ENCODE measurements at regions not wholly inside any gene's neighbourhood (a gene's known extent, or its start where the extent isn't known, plus 50 kb on each side); places are given as distances from the start of the nearest gene placed in this dataset.

DNA sequence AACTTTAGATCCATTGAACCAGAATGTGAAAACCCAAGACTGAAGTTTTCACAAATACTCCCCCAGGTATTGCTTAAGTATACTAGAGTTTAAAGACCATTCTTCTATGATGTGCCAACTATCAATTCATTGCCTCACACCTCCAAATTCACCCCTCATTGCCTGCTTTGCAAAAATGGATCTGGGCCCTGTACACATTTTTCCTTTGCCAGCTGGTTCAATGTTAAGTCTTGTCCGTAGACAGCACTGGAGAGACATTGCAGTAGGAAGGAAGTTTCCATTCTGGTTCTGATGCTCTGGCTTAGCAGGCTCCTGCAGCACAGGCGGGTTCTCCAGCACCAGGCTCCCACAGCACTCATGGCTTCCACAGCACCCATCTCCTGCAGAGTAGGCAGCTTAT, 130.0 kb downstream of the PROX1 start:
- no peaks in the 10 kb centered on the region for H3K27me3 ChIP-seq
- no peak overlapping the region; the same call in 1 of the 2 replicates for H3K4me3 ChIP-seq
- no peak overlapping the region for H3K9ac ChIP-seq
- H3K27ac ChIP-seq: no peak overlapping the region
- H3K4me2 ChIP-seq: no peak overlapping the region
- H4K20me1 ChIP-seq: no peaks in the 10 kb centered on the region
- 0 out of 2 replicates have a peak, but pooled peaks cover 5% of the 10 kb centered on the region for H3K36me3 ChIP-seq
- H3K9me3 ChIP-seq: peaks cover 28% of the 10 kb centered on the region
- TF ChIP-seq Cebpa-rat (IDR thresholded peaks at IDR 0.05): no peak
- H3K4me1 ChIP-seq: peaks cover 15% of the 10 kb centered on the region

DNA sequence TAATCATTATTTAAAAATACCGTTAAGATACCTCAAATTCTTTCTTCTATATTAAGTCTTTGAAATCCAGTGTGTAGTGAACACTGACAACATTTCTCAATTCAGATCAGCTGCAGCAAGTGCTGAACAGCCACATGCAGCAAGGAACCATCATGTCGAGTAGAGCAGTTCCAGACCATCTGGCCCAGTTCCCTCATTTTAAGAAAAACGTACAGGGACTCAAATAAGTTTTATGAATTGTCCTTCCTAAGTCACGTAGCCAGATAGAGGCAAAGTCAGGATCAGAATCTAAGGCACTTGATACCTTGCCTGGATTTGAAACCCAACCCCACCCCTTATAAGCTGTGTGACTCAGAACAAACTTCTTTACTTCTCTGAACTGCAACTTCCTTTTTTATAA, 132.4 kb downstream of the PROX1 start:
- no peak overlapping the region for H3K27ac ChIP-seq
- no peak for TF ChIP-seq Cebpa-rat (IDR thresholded peaks at IDR 0.05)
- 0 out of 2 replicates have a peak, but pooled peaks cover 5% of the 10 kb centered on the region for H3K36me3 ChIP-seq
- H3K27me3 ChIP-seq: no peaks in the 10 kb centered on the region
- no peak overlapping the region for H3K9ac ChIP-seq
- H3K4me3 ChIP-seq: no peak overlapping the region
- no peaks in the 10 kb centered on the region for H4K20me1 ChIP-seq
- H3K4me1 ChIP-seq: peaks cover 21% of the 10 kb centered on the region
- peaks cover 28% of the 10 kb centered on the region for H3K9me3 ChIP-seq
- peak overlapping the region; percentile 33 for H3K4me2 ChIP-seq

DNA sequence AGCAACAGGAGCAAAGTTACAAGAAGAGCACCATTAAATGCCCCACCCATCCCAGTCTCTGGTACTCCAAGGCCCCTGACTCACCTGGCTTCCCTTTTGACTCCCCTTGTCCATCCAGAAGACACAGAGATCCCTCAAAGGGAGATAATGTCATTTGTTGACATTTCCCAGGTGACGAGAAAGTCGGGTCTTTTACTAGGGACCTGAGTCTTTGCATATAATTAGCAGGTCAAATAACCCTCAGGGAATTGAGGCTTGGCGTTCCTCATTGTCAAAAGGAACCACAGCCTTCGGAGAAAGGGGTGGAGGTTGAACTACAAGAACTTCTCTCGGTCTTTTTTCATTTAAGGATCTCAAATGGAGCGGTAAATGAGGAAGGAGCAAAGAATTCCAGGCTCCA, 133.2 kb downstream of the PROX1 start:
- peak overlapping the region; percentile 33 for H3K4me2 ChIP-seq
- peaks cover 28% of the 10 kb centered on the region for H3K9me3 ChIP-seq
- H4K20me1 ChIP-seq: no peaks in the 10 kb centered on the region
- H3K9ac ChIP-seq: no peak overlapping the region
- TF ChIP-seq Cebpa-rat (IDR thresholded peaks at IDR 0.05): no peak
- no peak overlapping the region for H3K27ac ChIP-seq
- peaks cover 22% of the 10 kb centered on the region for H3K4me1 ChIP-seq
- no peaks in the 10 kb centered on the region for H3K27me3 ChIP-seq
- no peak overlapping the region for H3K4me3 ChIP-seq
- 0 out of 2 replicates have a peak, but pooled peaks cover 5% of the 10 kb centered on the region for H3K36me3 ChIP-seq

DNA sequence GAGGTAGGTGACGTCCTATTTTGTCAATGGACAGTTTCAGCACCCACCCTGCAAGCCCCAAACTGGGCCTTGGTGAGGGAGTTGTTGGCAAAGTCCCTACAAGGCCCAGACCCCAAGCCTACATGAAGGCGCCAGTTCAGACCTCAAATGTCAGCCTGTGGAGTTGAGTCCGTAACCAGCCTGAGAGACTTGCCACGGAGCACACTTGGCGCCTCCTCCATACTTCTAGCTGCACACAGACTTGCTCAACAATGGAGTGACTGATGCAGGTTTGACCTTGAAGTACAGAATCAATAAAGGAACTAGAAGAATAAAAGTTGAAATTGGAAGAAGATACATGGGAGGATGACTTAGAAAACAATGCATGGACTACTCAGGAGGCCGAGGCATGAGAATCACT, 134.3 kb downstream of the PROX1 start:
- H3K9ac ChIP-seq: no peak overlapping the region
- no peak overlapping the region for H3K4me2 ChIP-seq
- H3K4me1 ChIP-seq: peaks cover 22% of the 10 kb centered on the region
- H4K20me1 ChIP-seq: no peaks in the 10 kb centered on the region
- no peak for TF ChIP-seq Cebpa-rat (IDR thresholded peaks at IDR 0.05)
- H3K27me3 ChIP-seq: no peaks in the 10 kb centered on the region
- H3K27ac ChIP-seq: no peak overlapping the region
- H3K4me3 ChIP-seq: no peak overlapping the region
- peaks cover 19% of the 10 kb centered on the region for H3K9me3 ChIP-seq
- 0 out of 2 replicates have a peak, but pooled peaks cover 5% of the 10 kb centered on the region for H3K36me3 ChIP-seq

DNA sequence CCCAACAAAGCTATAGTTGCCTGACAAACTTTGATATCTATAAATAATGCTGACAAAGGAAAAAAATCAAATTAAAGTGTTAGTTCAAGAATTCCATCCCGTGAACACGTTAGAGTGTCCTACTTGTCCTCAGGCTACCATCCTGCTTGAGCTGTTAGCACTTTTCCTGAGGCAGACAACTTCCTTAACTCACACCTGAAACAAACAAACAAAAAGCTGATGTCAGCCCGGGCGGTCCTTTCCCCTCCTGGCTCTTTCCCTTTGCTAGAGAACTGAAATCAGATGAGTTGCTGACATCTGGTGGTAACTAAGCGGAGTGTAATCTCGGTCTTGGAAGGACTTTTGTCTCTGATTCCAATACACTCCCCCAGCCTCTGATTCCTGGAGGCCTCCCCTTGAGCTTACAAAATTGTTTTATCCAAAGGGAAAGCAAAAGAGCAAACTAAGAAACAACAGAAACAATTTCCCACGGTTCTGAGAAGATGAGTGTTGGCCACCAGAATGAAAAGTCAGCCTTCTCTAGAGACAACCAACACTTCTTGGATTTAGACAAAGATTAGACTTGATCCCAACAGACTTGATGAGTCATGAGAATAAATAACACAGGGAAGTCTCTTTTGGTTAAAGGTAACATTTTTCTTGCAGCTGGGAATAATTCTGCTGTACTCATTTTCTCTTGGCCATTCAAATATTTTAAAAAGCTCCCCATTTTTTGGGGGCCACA, 135.4 kb downstream of the PROX1 start:
- Histone ChIP-seq H3K4me2 (no peak overlapping the region), H3K9ac (no peak overlapping the region), H3K4me3 (no peak overlapping the region), H4K20me1 (no peaks in the 10 kb centered on the region), H3K27ac (no peak overlapping the region), H3K36me3 (0 out of 2 replicates have a peak, but pooled peaks cover under 1% of the 10 kb centered on the region), H3K4me1 (peaks cover 22% of the 10 kb centered on the region), H3K9me3 (peaks cover 7% of the 10 kb centered on the region), H3K27me3 (no peaks in the 10 kb centered on the region)
- TF ChIP-seq Cebpa-rat (IDR thresholded peaks at IDR 0.05): no peak

DNA sequence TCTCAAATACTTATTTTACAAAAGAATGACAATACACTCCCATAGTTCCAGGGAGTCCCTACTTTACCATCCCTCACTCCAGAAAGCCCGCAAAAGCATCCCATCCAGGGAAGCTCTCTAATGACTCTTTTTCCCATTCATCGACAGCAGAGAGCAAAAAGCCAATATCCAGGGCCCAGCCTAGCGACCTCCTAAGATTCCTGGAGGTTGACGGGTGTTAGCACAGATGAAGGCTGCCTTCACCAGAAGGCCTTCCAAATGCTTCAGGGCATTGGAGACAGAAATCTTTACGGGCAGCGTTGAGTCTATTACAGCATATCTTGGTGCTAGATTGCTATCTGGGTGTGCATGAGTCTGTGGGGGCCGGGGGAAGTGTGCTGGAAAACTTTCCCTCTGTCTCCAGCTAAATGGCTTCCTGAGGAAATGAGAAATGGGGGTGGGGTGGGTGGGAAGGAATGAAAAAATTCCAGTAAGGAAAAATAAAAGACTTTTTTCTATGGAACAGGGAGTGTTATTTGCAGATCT, 136.6 kb downstream of the PROX1 start:
- Histone ChIP-seq H3K27ac (no peak overlapping the region), H3K36me3 (no peaks in the 10 kb centered on the region), H3K27me3 (no peaks in the 10 kb centered on the region), H3K4me2 (no peak overlapping the region), H4K20me1 (no peaks in the 10 kb centered on the region), H3K4me3 (no peak overlapping the region), H3K4me1 (peaks cover 25% of the 10 kb centered on the region), H3K9me3 (no peaks in the 10 kb centered on the region), H3K9ac (no peak overlapping the region)
- no peak for TF ChIP-seq Cebpa-rat (IDR thresholded peaks at IDR 0.05)

DNA sequence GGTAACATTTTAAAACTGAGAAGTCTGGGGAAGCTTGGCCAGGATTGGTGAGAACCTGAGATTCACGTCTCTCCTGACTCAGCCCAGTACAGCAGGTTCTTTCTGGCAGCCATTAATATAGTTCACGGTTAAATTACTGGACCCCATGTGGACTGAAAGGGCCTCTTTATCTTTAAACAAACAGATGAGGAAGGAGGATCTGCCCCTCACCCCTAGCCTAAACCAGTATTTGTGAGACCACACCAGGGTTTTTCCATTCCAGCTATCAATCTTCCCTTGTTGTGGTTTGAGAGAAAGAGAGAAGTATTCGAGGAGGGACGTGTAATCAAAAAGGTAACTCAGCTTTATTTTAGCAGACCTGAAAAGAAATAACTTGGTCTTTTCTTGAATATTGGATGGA, 137.1 kb downstream of the PROX1 start:
- Histone ChIP-seq H3K4me3 (no peak overlapping the region), H3K27ac (no peak overlapping the region), H3K36me3 (no peaks in the 10 kb centered on the region), H3K4me1 (peaks cover 30% of the 10 kb centered on the region), H3K9me3 (no peaks in the 10 kb centered on the region), H4K20me1 (no peaks in the 10 kb centered on the region), H3K27me3 (no peaks in the 10 kb centered on the region), H3K9ac (no peak overlapping the region), H3K4me2 (peak overlapping the region; percentile 8; the same call in 1 of the 2 replicates)
- no peak for TF ChIP-seq Cebpa-rat (IDR thresholded peaks at IDR 0.05)

DNA sequence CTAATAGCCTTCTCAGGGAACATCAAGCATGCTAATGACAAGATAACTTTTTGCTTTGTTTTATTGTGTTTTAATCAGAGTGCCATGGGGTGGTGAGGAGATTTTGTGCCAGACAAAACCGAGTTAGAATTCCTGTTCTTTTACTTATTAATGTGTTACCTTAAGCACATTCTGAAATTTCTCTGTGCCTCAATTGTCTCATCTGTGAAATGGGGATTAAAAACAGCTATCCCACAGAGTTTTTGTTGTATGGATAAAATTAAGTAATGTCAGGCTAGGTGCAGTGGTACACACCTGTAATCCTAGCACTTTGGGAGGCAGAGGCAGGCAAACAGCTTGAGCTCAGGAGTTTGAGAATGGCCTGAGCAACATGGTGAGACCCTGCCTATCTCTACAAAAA, 138.0 kb downstream of the PROX1 start:
- TF ChIP-seq Cebpa-rat (IDR thresholded peaks at IDR 0.05): no peak
- no peaks in the 10 kb centered on the region for H3K9me3 ChIP-seq
- no peak overlapping the region for H3K9ac ChIP-seq
- no peak overlapping the region for H3K27ac ChIP-seq
- no peaks in the 10 kb centered on the region for H3K36me3 ChIP-seq
- H4K20me1 ChIP-seq: no peaks in the 10 kb centered on the region
- H3K27me3 ChIP-seq: no peaks in the 10 kb centered on the region
- H3K4me3 ChIP-seq: no peak overlapping the region
- H3K4me1 ChIP-seq: peaks cover 23% of the 10 kb centered on the region
- H3K4me2 ChIP-seq: no peak overlapping the region

DNA sequence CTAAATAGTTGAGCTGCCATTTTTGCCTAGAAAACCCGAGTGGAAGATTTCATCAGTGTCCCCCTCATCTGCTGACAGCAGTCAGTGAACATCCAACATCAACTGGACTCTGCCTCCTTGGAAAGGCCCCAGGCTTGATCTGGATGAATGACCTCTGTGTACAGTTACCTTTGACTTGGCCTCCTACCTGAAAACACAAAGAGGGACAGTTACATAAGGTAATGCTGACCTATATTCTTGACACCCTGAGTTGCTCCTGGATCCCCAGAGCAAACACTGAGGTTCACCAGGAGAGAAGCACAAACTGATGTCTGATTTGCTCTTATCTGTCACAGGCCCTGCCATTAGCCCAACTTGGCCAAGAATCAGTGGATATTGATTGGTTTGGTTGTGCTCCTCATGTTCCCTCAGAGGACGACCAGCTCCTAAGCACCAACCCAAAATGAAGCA, 138.9 kb downstream of the PROX1 start:
- no peaks in the 10 kb centered on the region for H3K9me3 ChIP-seq
- H3K4me3 ChIP-seq: no peak overlapping the region
- H3K4me2 ChIP-seq: no peak overlapping the region
- TF ChIP-seq Cebpa-rat (IDR thresholded peaks at IDR 0.05): no peak
- no peak overlapping the region for H3K27ac ChIP-seq
- H3K9ac ChIP-seq: no peak overlapping the region
- H3K36me3 ChIP-seq: no peaks in the 10 kb centered on the region
- H3K4me1 ChIP-seq: peaks cover 23% of the 10 kb centered on the region
- no peaks in the 10 kb centered on the region for H3K27me3 ChIP-seq
- no peaks in the 10 kb centered on the region for H4K20me1 ChIP-seq

DNA sequence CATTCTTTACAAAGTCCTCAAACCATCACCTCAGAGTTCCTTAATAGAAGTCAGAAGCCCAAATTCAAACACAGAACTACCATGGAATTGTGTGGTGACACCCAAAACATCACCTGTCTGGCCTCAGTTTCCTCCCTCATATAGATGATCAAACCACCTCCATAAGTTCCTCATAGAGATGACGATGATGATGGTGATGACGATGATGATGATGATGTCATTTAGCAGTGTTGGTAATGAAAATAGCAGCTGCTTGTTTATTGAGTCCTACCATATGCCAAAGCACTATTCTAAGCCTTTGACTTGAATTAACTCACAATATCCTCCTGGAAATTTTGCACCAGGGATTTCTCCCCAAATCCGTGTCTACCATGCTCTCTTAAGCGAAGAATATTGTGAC, 139.9 kb downstream of the PROX1 start:
- H3K9ac ChIP-seq: no peak overlapping the region
- no peaks in the 10 kb centered on the region for H4K20me1 ChIP-seq
- no peak overlapping the region for H3K27ac ChIP-seq
- peaks cover 33% of the 10 kb centered on the region for H3K4me1 ChIP-seq
- H3K27me3 ChIP-seq: no peaks in the 10 kb centered on the region
- no peaks in the 10 kb centered on the region for H3K9me3 ChIP-seq
- no peak overlapping the region for H3K4me3 ChIP-seq
- H3K4me2 ChIP-seq: no peak overlapping the region
- no peaks in the 10 kb centered on the region for H3K36me3 ChIP-seq
- TF ChIP-seq Cebpa-rat (IDR thresholded peaks at IDR 0.05): no peak
